Activated naive CD4-positive, alpha-beta T cell treated with anti-CD3 and anti-CD28 coated beads, Interleukin-2, amount 10 ng/mL, durations not matched to agents 7 days and 5 days (primary cell): ENCODE measurements at regions not wholly inside any gene's neighbourhood (a gene's known extent, or its start where the extent isn't known, plus 50 kb on each side); places are given as distances from the start of the nearest gene placed in this dataset.
A peak's percentile ranks its signal among the peaks of the same experiment; 100 is the strongest.

Experiments
- CTCF ChIA-PET: fragments of 350-600 bp; sonication (Branson Sonifier 250); formaldehyde crosslinking; loops from one replicate; lab custom pipeline; 2021; ENCODE audit warnings: antibody characterized with exemption; lab: Charles Lee
- DNase-seq: peaks from one replicate; pipeline ENCODE4 v3.0.0-alpha.2; 2020
- H3K27ac Mint-ChIP-seq: one replicate; pipeline ENCODE4 v1.8.0; 2021; ENCODE audit warnings: mild to moderate bottlenecking, moderate library complexity, mixed read lengths
- H3K27me3 Mint-ChIP-seq: one replicate; pipeline ENCODE4 v1.8.0; 2021; ENCODE audit warnings: mild to moderate bottlenecking, mixed read lengths
- H3K36me3 Mint-ChIP-seq: one replicate; pipeline ENCODE4 v1.8.0; 2021; ENCODE audit warnings: mixed read lengths
- H3K4me1 Mint-ChIP-seq: one replicate; pipeline ENCODE4 v1.8.0; 2021; ENCODE audit warnings: mixed read lengths
- H3K4me3 Mint-ChIP-seq: one replicate; pipeline ENCODE4 v1.8.0; 2021; ENCODE audit warnings: mild to moderate bottlenecking, moderate library complexity, mixed read lengths
- H3K9me3 Mint-ChIP-seq: one replicate; pipeline ENCODE4 v1.8.0; 2021; ENCODE audit warnings: mixed read lengths

DNA sequence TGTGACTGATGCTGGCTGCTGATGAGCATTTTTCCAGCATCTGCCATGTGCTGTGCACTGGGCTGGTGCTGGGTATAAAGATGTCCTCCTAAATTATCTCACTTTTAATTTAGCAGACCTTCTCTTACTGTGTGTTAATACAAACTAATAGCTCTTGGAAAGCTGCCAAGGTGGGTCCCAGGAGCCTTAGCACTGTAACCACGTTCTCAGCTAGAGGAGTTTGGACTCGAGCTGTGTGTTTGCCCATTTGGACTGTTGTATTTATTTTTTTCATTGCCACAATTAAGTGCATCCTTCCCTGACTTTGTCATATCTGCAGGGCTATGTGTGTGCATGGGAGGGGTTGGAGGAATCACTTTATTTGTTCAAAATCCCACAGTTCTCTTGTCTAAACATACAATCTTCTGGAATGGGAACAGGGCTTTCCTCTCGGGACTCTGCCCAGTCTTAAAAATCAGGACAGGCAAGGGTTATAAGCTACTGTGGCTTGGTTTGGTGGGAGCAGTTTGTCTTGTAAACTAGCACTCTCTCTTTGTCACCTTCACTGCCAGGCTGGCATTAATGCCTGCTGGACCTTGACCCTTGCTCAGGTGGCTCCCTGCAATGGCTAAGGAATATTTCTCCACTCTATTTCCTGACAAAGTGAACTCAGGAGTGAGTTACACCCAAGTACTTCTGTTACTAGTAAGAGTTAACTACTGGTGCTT, 129.7 kb upstream of the MGAT5 start:
- peaks cover 10% of the 10 kb centered on the region for H3K36me3 Mint-ChIP-seq
- H3K4me1 Mint-ChIP-seq, result peaks cover 70% of the 10 kb centered on the region
- H3K9me3 Mint-ChIP-seq, result no peaks in the 10 kb centered on the region
- CTCF ChIA-PET, result interaction anchor here (0.8 kb wide), 1 partner anchor 122 kb away, joined by 3 read pairs; no protein-coding TSS in a partner anchor
- H3K27me3 Mint-ChIP-seq, result peaks cover 12% of the 10 kb centered on the region
- no peak overlapping the region for H3K27ac Mint-ChIP-seq
- H3K4me3 Mint-ChIP-seq, result no peak overlapping the region
- no peak for DNase-seq

DNA sequence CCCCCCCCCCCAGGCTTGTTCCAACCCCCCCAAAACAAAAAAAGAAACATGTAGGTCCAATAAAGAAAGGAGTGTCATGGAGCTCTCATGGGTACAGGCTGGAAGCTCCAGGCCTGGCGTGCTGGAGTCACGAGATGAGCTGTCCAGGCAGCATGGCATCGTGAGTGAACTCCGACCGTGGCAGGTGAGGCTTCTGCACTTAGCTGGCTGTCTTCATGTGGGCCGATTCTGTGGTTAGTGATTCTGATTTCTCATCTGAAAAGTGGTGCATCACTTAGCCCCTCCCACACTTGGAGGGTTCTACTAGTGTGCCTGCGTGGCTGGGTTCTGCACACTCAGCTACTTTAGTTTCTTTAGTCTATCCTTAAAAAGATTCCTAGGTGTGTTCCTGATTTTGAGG, 126.4 kb upstream of the MGAT5 start:
- CTCF ChIA-PET, result interaction anchor here (0.7 to 1.9 kb wide), 5 partner anchors 9 to 284 kb away, joined by 3 to 6 read pairs (median 3); no protein-coding TSS in a partner anchor
- H3K4me3 Mint-ChIP-seq, result no peak overlapping the region
- H3K9me3 Mint-ChIP-seq, result peaks cover 4% of the 10 kb centered on the region
- H3K36me3 Mint-ChIP-seq, result peaks cover 26% of the 10 kb centered on the region
- peak; percentile 55 for DNase-seq
- no peak overlapping the region for H3K27ac Mint-ChIP-seq
- peaks cover 4% of the 10 kb centered on the region for H3K27me3 Mint-ChIP-seq
- peaks cover 63% of the 10 kb centered on the region for H3K4me1 Mint-ChIP-seq

DNA sequence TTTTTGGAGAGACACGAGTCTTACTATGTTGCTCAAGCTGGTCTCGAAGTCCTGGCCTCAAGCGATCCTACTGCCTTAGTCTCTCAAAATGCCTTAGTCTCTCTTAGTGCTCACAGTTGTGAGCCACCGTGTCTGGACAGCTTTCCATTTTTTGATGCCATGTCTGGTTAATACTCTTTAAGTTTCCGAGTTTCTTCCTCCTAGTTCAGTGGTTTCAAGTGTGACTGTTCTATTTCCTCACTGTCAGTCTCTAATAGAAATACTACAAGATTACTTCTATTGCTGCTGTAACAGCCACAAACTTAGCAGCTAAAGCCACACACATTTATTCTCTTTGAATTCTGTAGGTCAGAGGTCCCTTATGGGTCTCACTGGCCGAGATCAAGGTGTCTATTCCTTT, 125.1 kb upstream of the MGAT5 start:
- peaks cover 54% of the 10 kb centered on the region for H3K4me1 Mint-ChIP-seq
- H3K27me3 Mint-ChIP-seq, result peaks cover 4% of the 10 kb centered on the region
- CTCF ChIA-PET, result interaction anchor here (0.9 to 1.9 kb wide), 3 partner anchors 10 to 283 kb away, joined by 3 to 6 read pairs (median 4); no protein-coding TSS in a partner anchor
- peaks cover 4% of the 10 kb centered on the region for H3K9me3 Mint-ChIP-seq
- H3K4me3 Mint-ChIP-seq, result no peak overlapping the region
- H3K27ac Mint-ChIP-seq, result no peak overlapping the region
- DNase-seq, result no peak
- peaks cover 29% of the 10 kb centered on the region for H3K36me3 Mint-ChIP-seq

DNA sequence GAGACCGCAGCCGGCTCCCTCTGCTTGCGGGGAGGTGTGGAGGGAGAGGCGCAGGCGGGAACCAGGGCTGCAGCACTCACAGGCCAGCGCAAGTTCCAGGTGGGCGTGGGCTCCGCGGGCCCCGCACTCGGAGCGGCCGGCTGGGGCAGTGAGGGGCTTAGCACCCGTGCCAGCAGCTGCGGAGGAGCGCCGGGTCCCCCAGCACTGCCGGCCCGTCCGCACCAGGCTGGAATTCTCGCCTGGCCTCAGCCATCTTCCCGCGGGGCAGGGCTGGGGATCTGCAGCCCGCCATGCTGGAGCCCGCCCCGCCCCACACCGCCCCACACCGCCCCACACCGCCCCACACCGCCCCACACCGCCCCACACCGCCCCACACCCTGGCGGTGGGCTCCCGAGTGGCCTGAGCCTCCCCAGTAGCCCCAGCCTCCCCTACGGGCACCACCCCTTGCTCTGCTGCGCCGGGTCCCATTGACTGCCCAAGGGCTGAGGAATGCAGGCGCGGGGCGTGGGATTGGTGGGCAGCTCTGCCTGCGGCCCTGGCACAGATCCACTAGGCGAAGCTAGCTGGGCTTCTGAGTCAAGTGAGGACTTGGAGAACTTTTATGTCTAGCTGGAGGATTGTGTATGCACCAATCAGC, 123.9 kb upstream of the MGAT5 start:
- Mint-ChIP-seq H3K4me3 (no peak overlapping the region), H3K4me1 (peaks cover 48% of the 10 kb centered on the region), H3K9me3 (peaks cover 4% of the 10 kb centered on the region), H3K27ac (no peak overlapping the region), H3K27me3 (peaks cover 4% of the 10 kb centered on the region), H3K36me3 (peaks cover 29% of the 10 kb centered on the region)
- DNase-seq, result no peak
- CTCF ChIA-PET, result interaction anchor here (0.9 to 1.0 kb wide), 2 partner anchors 11 to 262 kb away, joined by 3 to 4 read pairs; no protein-coding TSS in a partner anchor

DNA sequence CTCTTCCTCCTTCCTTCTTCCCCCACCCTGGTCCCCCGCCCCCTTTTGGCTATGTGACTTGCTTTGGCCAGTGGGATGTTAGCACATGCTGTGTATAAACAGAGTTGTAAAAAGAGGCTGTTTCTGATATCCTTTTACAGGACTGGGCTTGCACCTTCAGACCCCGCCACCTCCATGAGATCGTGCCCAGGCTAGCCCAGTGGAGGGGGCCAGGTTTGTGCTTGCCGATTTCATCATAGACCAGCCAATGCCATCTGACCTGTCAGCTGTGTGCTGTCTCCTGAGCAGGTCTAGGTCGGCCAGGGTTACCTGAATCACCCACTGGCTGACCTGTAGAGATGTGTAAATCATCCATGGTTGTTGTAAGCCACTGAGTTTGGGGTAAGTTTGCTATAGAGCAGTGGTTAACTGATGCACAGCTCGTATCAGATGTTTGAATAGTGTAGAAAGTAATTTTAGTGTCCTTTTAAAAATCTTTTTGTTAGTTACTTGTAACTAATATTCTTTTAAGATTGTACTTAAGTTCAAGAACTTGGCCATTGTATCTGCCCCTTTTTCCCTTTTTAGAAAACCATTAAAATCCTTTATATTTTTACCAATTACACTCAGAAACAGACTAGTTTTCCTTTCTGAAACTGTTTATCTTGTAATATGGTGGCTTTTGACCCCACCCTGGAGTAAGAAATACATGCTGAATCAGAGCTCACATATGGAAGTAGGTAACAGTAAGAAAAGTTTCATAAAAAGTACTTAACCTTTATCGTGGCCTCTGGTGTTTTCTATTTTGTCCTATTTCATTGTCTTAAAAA, 122.0 kb upstream of the MGAT5 start:
- no peak for DNase-seq
- H3K36me3 Mint-ChIP-seq, result peaks cover 28% of the 10 kb centered on the region
- H3K4me3 Mint-ChIP-seq, result no peak overlapping the region
- H3K9me3 Mint-ChIP-seq, result peaks cover 4% of the 10 kb centered on the region
- CTCF ChIA-PET, result no interaction called here
- H3K4me1 Mint-ChIP-seq, result peaks cover 44% of the 10 kb centered on the region
- no peak overlapping the region for H3K27ac Mint-ChIP-seq
- peaks cover 4% of the 10 kb centered on the region for H3K27me3 Mint-ChIP-seq

DNA sequence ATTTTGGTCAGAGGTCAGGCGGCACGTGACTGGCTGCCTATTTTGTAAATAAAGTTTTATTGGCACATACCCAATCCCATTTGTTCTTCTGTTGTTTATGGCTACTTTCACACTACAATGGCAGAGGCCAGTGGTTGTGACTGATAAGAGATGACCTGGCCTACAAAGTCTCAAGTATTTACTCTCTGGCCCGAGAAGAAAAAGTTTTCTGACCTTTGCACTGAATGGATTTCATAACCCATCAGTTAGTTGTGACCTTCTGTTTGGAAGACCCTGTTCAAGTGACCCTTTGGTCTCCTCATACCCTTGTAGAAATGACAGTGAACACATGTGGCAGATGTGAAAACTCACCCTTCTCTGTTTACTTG, 121.4 kb upstream of the MGAT5 start:
- Mint-ChIP-seq H3K27me3 (peaks cover 4% of the 10 kb centered on the region), H3K4me1 (peaks cover 44% of the 10 kb centered on the region), H3K36me3 (peaks cover 26% of the 10 kb centered on the region), H3K27ac (no peak overlapping the region), H3K4me3 (no peak overlapping the region), H3K9me3 (peaks cover 4% of the 10 kb centered on the region)
- no peak for DNase-seq
- CTCF ChIA-PET, result no interaction called here

DNA sequence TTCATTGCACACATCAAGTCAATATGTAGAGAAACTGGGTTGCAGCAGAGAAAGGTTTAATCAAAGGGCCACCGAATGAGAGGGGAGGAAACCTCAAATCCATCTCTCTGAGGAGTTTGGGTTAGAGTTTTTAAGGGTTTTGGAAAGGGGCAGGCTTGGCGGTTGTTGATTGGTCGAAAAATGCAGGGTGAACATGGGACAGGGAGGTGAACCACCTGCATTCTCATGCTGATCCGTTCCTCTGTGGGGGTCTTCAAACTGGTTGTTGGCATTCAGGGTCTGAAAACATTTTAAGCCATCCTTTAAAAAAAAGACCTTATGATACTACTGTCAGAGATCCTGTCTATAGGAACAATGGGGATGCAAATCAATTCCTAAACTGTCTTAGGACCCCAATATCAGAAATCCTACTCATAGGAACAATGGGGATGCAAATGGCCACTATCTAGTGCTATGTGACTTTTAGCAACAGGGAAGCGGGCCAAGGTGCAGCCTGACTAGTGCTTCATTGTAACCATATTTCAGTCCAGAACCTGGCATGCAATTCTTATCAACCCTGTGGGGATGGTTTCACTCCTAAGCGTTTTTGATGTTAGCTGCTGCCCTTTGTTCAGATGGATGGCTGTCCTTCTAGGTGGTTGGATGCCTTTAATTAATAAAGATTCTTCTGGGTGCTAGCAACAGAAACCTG, 120.1 kb upstream of the MGAT5 start:
- CTCF ChIA-PET, result no interaction called here

DNA sequence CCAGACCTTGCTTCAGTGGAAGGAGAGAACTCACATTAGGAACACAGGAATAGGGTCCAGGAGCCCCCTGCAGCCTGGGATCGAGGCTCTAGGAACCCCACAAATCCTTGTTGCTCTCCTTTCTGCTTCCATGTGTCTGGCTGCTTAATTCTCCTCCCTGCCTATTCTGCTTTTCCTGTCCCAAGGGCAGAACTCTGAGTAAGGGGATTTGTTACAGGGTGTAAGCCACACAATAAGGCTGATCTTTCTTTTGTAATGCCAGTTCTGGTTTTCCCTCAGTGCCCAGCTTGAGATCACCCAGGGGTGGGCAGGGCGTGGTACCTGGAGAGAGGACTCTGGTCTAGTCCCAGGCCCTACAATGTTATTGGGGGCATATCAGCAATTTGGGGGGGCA, 119.6 kb upstream of the MGAT5 start:
- Mint-ChIP-seq H3K9me3 (peaks cover 4% of the 10 kb centered on the region), H3K4me3 (no peak overlapping the region), H3K36me3 (peaks cover 33% of the 10 kb centered on the region), H3K27ac (no peak overlapping the region), H3K4me1 (peaks cover 44% of the 10 kb centered on the region), H3K27me3 (no peaks in the 10 kb centered on the region)
- no peak for DNase-seq
- CTCF ChIA-PET, result no interaction called here

More for the DNA sequence above, 120.1 kb upstream of the MGAT5 start:
- H3K9me3 Mint-ChIP-seq, result peaks cover 4% of the 10 kb centered on the region
- DNase-seq, result no peak
- H3K4me1 Mint-ChIP-seq, result peaks cover 46% of the 10 kb centered on the region
- H3K27ac Mint-ChIP-seq, result no peak overlapping the region
- no peaks in the 10 kb centered on the region for H3K27me3 Mint-ChIP-seq
- H3K36me3 Mint-ChIP-seq, result peaks cover 33% of the 10 kb centered on the region
- no peak overlapping the region for H3K4me3 Mint-ChIP-seq

DNA sequence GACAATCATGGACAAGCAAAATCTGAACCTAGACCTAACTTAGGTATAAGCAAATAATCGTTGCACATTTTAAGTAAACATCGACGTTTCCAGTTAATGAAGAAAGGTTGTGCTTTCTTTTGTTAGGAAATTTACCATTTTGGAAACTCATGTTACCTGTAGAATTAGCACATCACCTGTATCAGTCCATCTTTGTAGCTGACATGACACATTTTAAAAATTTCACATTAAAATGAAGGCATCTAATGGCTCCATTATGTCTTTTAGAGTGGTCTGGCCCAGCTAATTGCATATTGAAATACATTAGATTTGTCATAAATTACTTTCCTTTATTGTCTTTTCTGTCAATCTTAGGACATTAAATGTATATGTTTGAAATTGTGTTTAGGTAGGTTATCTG, 119.0 kb upstream of the MGAT5 start:
- Mint-ChIP-seq H3K36me3 (peaks cover 33% of the 10 kb centered on the region), H3K4me1 (peaks cover 44% of the 10 kb centered on the region), H3K4me3 (no peak overlapping the region), H3K27me3 (no peaks in the 10 kb centered on the region), H3K9me3 (peaks cover 4% of the 10 kb centered on the region), H3K27ac (no peak overlapping the region)
- no peak for DNase-seq
- CTCF ChIA-PET, result no interaction called here

DNA sequence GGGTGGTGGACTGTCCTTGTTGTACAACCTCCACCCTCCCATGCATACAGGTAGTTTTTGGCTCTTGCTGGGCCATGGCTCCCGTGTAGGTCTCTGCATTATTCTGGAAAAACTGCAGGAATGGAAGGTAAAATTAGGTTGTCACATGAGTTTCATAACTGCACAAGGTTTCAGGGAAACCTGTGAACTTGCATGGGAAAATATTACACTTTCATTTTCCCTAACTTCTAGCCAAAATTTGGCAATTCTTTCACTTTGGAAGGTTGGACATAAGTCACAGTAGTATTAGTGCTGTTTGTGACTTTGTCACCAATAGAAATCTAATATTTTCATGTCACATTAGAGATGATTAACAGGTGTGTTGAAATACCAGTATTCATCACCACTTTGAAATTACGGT, 118.1 kb upstream of the MGAT5 start:
- Mint-ChIP-seq H3K4me3 (no peak overlapping the region), H3K36me3 (peaks cover 32% of the 10 kb centered on the region), H3K4me1 (peaks cover 47% of the 10 kb centered on the region), H3K27me3 (no peaks in the 10 kb centered on the region), H3K27ac (no peak overlapping the region), H3K9me3 (no peaks in the 10 kb centered on the region)
- no peak for DNase-seq
- CTCF ChIA-PET, result no interaction called here

DNA sequence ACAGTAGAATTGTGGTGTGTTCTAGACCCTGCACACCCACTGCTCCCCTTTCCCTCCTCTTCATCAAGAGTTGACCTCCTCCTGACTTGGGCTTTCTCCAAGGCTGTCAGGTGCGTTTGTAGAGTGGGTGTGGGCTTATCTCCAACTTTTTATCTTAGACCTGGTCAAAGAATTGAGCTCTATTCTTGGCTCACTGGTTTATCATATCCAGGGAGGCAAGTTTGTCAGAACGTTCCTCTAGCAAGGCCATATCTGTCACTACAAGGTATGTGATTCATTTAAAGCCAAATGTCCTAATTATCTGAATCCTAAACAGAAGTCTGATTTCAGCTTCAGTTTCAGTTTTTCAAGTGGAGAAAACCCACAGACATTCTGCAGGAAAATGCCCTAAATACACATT, 117.1 kb upstream of the MGAT5 start:
- no peak for DNase-seq
- Mint-ChIP-seq H3K4me1 (peaks cover 46% of the 10 kb centered on the region), H3K27ac (peak overlapping the region; percentile 84), H3K9me3 (no peaks in the 10 kb centered on the region), H3K27me3 (no peaks in the 10 kb centered on the region), H3K4me3 (no peak overlapping the region), H3K36me3 (peaks cover 27% of the 10 kb centered on the region)
- CTCF ChIA-PET, result interaction anchor here (0.9 to 2.1 kb wide), 4 partner anchors 17 to 275 kb away, joined by 3 to 6 read pairs (median 4); no protein-coding TSS in a partner anchor

DNA sequence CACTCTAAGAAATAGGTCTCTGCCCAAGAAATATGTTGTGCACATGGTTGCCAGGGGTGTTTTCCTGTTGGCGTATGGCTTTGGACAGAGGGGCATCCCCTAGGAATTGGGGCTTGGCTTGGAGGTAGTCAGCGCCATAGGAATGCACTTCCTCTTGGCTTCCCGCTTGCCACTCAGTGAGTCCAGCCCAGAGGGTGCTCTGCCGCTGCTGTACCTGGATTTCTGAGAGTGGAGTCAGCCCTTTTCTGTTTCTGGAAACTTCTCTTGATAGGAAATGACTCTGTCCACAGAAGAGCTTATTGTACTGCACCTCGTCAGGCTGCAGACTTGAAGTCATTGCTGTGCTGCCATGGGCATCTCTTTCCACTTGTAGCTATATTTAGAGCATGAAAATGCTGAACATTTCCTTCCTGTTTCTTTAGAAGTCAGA, 116.7 kb upstream of the MGAT5 start:
- Mint-ChIP-seq H3K27ac (peak overlapping the region; percentile 84), H3K4me1 (peaks cover 46% of the 10 kb centered on the region), H3K36me3 (peaks cover 23% of the 10 kb centered on the region), H3K9me3 (no peaks in the 10 kb centered on the region), H3K4me3 (peak overlapping the region; percentile 50), H3K27me3 (no peaks in the 10 kb centered on the region)
- DNase-seq, result peak; percentile 27
- CTCF ChIA-PET, result interaction anchor here (0.9 to 2.1 kb wide), 4 partner anchors 17 to 275 kb away, joined by 3 to 6 read pairs (median 4); no protein-coding TSS in a partner anchor

DNA sequence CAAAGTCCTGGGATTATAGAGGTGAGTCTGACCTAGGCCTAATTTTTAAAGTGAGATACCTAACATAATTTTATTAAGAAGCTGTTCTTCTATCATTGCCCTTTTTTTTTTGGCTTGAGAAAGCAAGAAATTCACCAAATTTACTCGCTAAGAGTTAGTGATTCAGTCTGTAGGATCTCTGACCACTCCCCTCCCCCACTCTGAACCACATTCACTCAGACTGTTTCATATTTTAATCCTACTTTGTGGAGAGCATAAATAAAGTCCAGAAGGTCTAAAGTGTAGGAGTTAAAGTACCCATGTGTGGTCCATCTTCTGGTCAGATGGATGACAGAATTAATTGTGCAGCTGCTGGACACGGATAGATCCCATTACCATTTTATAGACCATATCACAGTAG, 115.8 kb upstream of the MGAT5 start:
- Mint-ChIP-seq H3K4me3 (no peak overlapping the region), H3K27ac (no peak overlapping the region), H3K27me3 (no peaks in the 10 kb centered on the region), H3K36me3 (peaks cover 18% of the 10 kb centered on the region), H3K4me1 (peaks cover 41% of the 10 kb centered on the region), H3K9me3 (no peaks in the 10 kb centered on the region)
- DNase-seq, result no peak
- CTCF ChIA-PET, result interaction anchor here (1.8 to 2.1 kb wide), 2 partner anchors 19 to 274 kb away, joined by 6 read pairs; no protein-coding TSS in a partner anchor
